Chondrocyte (in vitro differentiated cells): ENCODE measurements at regions not wholly inside any gene's neighbourhood (a gene's known extent, or its start where the extent isn't known, plus 50 kb on each side); places are given as distances from the start of the nearest gene placed in this dataset.

ENCODE experiments used
- DNase-seq: peaks from one replicate; pipeline ENCODE4 v3.0.0; 2021; ENCODE audit warnings: mixed read lengths, low spot score
- H3K27ac Mint-ChIP-seq: one replicate; pipeline ENCODE4 v1.8.0; 2021; ENCODE audit warnings: mild to moderate bottlenecking, moderate library complexity, mixed read lengths; ENCODE audit not compliant: unreplicated experiment
- H3K27me3 Mint-ChIP-seq: 2 replicates; pipeline ENCODE4 v1.8.0; 2021; ENCODE audit warnings: low read depth, mixed read lengths
- H3K36me3 Mint-ChIP-seq: 2 replicates; pipeline ENCODE4 v1.8.0; 2021; ENCODE audit warnings: low read depth, mixed read lengths
- H3K4me1 Mint-ChIP-seq: 2 replicates; pipeline ENCODE4 v1.8.0; 2021; ENCODE audit warnings: low read depth, mild to moderate bottlenecking, mixed read lengths
- H3K4me3 Mint-ChIP-seq: one replicate; pipeline ENCODE4 v1.8.0; 2021; ENCODE audit warnings: mild to moderate bottlenecking, moderate library complexity, mixed read lengths; ENCODE audit not compliant: unreplicated experiment
- H3K9me3 Mint-ChIP-seq: 2 replicates; pipeline ENCODE4 v1.8.0; 2021; ENCODE audit warnings: low read depth, mixed read lengths
- CTCF ChIP-seq: fragments of 200-600 bp; sonication (generic); IDR thresholded peaks from 2 replicates; pipeline ENCODE4 v1.5.0; 2021; ENCODE audit warnings: antibody characterized with exemption, mild to moderate bottlenecking, moderate library complexity

DNA sequence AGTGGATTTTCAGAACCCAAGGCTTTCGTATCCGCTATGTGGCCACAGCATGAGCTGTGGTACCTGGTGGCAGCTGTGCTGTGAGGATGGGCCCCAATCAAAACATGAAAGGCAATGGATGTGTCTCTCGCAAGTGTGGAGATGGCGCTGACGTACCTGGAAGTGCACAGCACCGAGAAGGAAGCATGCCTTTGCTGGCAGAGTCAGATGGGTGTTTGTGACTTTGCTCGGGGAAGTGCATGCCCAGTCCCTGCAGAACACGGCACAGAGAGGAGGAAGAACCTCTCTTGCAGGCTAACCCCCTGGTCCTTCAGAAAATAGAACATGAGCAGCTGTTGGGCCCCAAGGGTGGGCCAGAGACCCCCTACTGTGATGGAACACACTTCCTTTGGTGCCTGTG, 654.1 kb upstream of the ZWINT start:
- Mint-ChIP-seq H3K27ac (no peak overlapping the region), H3K27me3 (no peaks in the 10 kb centered on the region), H3K36me3 (no peaks in the 10 kb centered on the region), H3K4me3 (no peak overlapping the region), H3K4me1 (no peaks in the 10 kb centered on the region), H3K9me3 (peaks cover 3% of the 10 kb centered on the region)
- DNase-seq: no peak
- TF ChIP-seq CTCF: no peak

DNA sequence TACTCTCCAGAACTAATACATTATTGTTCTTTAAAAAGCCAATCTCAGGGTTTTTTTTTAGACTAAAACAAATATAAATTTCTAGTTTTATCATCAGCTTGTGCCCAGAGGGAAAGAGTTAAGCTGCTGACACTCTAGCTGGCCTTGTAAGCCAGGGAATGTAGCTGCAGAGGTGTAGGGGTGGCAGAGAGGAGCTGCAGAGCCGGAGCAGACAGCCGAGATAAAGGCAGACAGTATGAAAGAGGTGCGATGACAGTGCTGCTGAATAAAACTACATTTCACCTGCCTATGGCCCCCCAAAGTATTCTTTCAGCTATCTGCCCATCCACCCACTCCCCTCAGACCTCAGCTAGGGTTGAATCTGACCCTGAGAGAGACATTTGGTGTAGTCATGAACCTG, 653.7 kb upstream of the ZWINT start:
- H3K27me3 Mint-ChIP-seq: no peaks in the 10 kb centered on the region
- H3K36me3 Mint-ChIP-seq: no peaks in the 10 kb centered on the region
- peaks cover 3% of the 10 kb centered on the region for H3K9me3 Mint-ChIP-seq
- H3K27ac Mint-ChIP-seq: no peak overlapping the region
- H3K4me1 Mint-ChIP-seq: no peaks in the 10 kb centered on the region
- no peak for TF ChIP-seq CTCF
- H3K4me3 Mint-ChIP-seq: no peak overlapping the region
- DNase-seq: no peak

GRCh38 chr10:57008189-57008588, 647.1 kb upstream of the ZWINT start:
- no peak for DNase-seq
- Mint-ChIP-seq H3K4me1 (no peaks in the 10 kb centered on the region), H3K27ac (no peak overlapping the region)

DNA sequence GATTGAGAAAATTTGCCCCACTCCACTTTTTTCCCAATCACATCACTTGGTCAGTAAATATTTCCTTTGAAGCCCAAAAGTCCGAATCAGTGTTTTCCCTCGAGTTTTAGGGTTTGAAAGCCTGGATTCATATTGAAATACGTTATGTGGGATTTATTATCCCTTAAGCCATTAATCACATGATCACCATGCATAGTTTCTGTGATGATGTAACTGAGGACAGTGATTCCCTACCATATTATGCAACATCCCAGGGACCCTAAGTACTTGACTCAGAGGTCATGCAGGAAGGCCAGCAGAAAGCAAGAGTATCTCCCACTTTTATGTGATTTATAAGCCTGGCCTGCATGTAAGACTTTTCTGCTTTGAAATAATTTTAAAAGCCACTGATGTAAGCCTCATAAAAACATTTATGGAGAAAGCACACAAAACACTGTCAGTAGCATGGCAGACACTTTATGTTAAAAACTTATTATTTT, 630.6 kb upstream of the ZWINT start:
- no peak overlapping the region for H3K27ac Mint-ChIP-seq
- no peak for TF ChIP-seq CTCF
- no peaks in the 10 kb centered on the region for H3K36me3 Mint-ChIP-seq
- no peaks in the 10 kb centered on the region for H3K4me1 Mint-ChIP-seq
- no peak for DNase-seq
- H3K4me3 Mint-ChIP-seq: no peak overlapping the region
- H3K9me3 Mint-ChIP-seq: peaks cover 16% of the 10 kb centered on the region
- no peaks in the 10 kb centered on the region for H3K27me3 Mint-ChIP-seq

More at GRCh38 chr10:57008189-57008588, 647.1 kb upstream of the ZWINT start:
- H3K4me3 Mint-ChIP-seq: no peak overlapping the region
- no peaks in the 10 kb centered on the region for H3K36me3 Mint-ChIP-seq
- TF ChIP-seq CTCF: no peak
- H3K9me3 Mint-ChIP-seq: peaks cover 27% of the 10 kb centered on the region
- H3K27me3 Mint-ChIP-seq: no peaks in the 10 kb centered on the region

DNA sequence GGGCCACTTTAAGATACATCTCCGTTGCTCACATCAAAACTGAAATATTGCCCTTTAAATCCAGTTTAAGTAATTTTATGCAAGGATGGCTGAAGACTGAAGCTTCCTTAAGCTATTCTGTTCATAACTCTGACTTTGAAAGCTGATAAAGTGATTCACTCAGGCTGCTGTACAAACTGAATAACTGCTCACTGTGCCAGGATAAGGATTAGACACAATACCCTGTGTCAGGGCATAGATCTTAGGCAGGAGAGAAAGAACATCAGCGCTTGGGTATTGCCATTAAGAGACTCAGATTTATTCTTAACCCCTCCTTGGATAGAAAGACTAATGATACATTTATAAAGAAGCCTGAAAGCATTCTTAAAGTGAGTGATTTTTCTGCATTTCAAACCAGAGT, 614.5 kb upstream of the ZWINT start:
- Mint-ChIP-seq H3K4me1 (no peaks in the 10 kb centered on the region), H3K27ac (no peak overlapping the region), H3K27me3 (no peaks in the 10 kb centered on the region), H3K36me3 (no peaks in the 10 kb centered on the region), H3K4me3 (no peak overlapping the region), H3K9me3 (peaks cover 4% of the 10 kb centered on the region)
- DNase-seq: no peak
- TF ChIP-seq CTCF: no peak
